ENCODE measurements at regions not wholly inside any gene's neighbourhood (a gene's known extent, or its start where the extent isn't known, plus 50 kb on each side); places are given as distances from the start of the nearest gene placed in this dataset.

DNA sequence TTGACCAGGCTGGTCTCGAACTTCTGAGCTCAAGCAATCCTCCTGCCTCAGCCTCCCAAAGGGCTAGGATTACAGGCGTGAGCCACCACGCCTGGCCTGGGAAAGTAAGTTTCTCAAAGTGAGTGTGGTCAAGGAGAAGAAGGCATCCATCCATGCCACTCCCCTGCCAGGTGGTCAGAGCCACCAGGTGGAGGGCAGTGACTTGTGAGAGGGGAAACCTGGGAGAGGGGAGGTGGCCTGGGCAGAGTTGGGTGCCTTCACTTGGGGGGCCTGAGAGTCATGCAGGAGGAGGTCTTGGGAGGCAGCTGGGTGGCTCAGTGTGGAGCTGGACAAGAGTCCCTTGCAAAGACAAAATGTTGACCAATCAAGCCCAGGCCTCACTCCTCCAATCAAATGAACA is 470.0 kb downstream of the MATN1 start:
- WGBS, 2 donors (ENCODE audit: low coverage in 1 of 2) = 80% methylated on average over 2 of the region's 3 CpGs; no CpG with 5 or more reads in 1 of the 2 donors
- Histone ChIP-seq H3K36me3 (no peaks in the 10 kb centered on the region), H3K27me3 (peaks cover 89% of the 10 kb centered on the region), H3K27ac (no peak overlapping the region), H3K4me3 (no peak overlapping the region), H3K4me1 (no peaks in the 10 kb centered on the region), H3K9me3 (no peaks in the 10 kb centered on the region)
- TF ChIP-seq POLR2AphosphoS5 (IDR thresholded peaks at IDR 0.05) (no peak), POLR2A (IDR thresholded peaks at IDR 0.05) (no peak), EP300 (IDR thresholded peaks at IDR 0.05) (no peak)
- TF ChIP-seq, protein P1, sequence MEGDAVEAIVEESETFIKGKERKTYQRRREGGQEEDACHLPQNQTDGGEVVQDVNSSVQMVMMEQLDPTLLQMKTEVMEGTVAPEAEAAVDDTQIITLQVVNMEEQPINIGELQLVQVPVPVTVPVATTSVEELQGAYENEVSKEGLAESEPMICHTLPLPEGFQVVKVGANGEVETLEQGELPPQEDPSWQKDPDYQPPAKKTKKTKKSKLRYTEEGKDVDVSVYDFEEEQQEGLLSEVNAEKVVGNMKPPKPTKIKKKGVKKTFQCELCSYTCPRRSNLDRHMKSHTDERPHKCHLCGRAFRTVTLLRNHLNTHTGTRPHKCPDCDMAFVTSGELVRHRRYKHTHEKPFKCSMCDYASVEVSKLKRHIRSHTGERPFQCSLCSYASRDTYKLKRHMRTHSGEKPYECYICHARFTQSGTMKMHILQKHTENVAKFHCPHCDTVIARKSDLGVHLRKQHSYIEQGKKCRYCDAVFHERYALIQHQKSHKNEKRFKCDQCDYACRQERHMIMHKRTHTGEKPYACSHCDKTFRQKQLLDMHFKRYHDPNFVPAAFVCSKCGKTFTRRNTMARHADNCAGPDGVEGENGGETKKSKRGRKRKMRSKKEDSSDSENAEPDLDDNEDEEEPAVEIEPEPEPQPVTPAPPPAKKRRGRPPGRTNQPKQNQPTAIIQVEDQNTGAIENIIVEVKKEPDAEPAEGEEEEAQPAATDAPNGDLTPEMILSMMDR (IDR thresholded peaks at IDR 0.05) = no peak
- ATAC-seq = no peak

DNA sequence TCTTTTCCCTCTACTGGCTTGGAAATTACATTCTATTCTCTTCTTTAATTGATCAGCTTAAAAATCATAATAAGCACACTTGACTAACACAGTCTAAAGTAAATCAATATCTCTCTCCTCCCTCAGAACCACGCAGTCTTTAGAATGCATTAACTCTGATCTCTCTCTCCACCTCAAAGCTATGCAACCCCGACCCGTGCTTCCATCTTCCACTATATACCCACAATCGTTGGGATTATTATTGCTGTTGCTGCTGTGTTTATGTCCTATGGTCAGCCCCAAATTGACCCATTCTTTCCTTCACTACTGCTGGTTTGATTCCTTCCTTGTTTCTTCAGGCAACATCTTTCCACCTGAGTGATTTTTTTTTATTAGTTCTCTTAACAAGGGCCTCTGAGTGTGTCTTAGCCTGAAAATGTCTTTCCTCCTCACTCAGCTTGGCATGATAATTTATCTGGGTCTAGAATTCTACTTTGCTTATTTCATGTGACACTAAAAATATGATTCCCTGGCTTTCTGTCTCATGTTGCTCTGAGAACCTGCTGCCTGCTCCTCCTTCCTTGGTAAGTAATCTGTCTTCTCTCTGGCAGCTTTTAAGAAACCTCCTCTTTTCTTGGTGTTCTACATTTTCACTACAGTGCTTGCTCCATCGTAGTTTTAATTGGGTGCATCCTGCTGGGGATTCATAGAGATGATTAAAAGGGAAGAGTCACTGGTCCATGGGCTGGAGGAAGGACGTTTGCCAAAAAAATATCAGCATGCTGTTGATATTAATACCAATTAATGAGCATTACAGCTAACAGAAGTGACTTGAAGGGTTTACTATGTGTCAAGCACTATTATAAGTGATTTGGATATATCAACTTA is 472.2 kb downstream of the MATN1 start:
- ATAC-seq = no peak
- peaks cover 89% of the 10 kb centered on the region for H3K27me3 ChIP-seq
- TF ChIP-seq, protein P1 (IDR thresholded peaks at IDR 0.05) = no peak
- no peak for TF ChIP-seq POLR2A (IDR thresholded peaks at IDR 0.05)
- TF ChIP-seq POLR2AphosphoS5 (IDR thresholded peaks at IDR 0.05) = no peak
- no peak for TF ChIP-seq EP300 (IDR thresholded peaks at IDR 0.05)
- 42 to 46% methylated on average over 6 of the region's 6 CpGs for WGBS, 2 donors (ENCODE audit: low coverage in 1 of 2)
- H3K4me1 ChIP-seq = no peaks in the 10 kb centered on the region
- no peak overlapping the region for H3K4me3 ChIP-seq
- no peak overlapping the region for H3K27ac ChIP-seq
- no peaks in the 10 kb centered on the region for H3K36me3 ChIP-seq
- H3K9me3 ChIP-seq = no peaks in the 10 kb centered on the region

DNA sequence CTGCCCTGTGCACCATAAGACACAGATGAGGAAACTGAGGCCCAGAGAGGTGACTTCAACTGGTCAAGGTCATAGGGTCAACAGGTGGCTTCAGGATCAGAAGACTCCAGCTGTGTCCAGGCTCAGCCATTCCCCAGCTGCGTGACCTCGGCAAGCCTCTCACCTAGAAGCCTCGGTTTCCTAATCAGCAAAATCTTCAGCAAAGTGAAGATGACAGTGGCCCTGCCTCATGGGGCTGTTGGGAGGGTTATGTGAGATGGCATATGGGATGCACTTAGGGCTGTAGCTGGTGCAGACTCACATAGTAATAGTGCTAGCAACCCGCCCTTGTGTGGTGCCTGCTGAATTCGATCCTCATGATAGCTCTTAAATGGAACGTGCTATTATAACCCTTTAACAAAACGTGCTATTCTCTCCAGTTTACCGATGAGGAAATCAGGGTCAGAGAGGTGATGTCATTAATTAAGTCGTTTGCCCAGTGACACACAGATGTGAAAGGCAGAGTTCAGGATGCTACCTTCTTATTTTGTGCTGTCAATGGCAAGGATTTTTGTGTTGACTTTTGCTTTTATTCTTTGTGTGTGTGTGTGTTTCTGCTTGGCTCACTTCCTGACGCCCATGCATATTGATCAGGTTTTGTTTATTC is 472.9 kb downstream of the MATN1 start:
- H3K4me1 ChIP-seq = no peaks in the 10 kb centered on the region
- TF ChIP-seq, protein P1 (IDR thresholded peaks at IDR 0.05) = no peak
- no peak for TF ChIP-seq EP300 (IDR thresholded peaks at IDR 0.05)
- H3K27me3 ChIP-seq = peaks cover 88% of the 10 kb centered on the region
- H3K36me3 ChIP-seq = no peaks in the 10 kb centered on the region
- no peak for ATAC-seq
- no peaks in the 10 kb centered on the region for H3K9me3 ChIP-seq
- WGBS, 2 donors (ENCODE audit: low coverage in 1 of 2) = 21 to 39% methylated on average over 5 to 7 of the region's 10 CpGs
- no peak overlapping the region for H3K27ac ChIP-seq
- no peak overlapping the region for H3K4me3 ChIP-seq

- ATAC-seq = no peak
- TF ChIP-seq, protein P1 (IDR thresholded peaks at IDR 0.05) = no peak
- TF ChIP-seq POLR2AphosphoS5 (IDR thresholded peaks at IDR 0.05) (no peak), EP300 (IDR thresholded peaks at IDR 0.05) (no peak), POLR2A (IDR thresholded peaks at IDR 0.05) (no peak)
- H3K27ac ChIP-seq = no peak overlapping the region
- no peaks in the 10 kb centered on the region for H3K4me1 ChIP-seq
- H3K9me3 ChIP-seq = no peaks in the 10 kb centered on the region
- H3K4me3 ChIP-seq = no peak overlapping the region
- WGBS, 2 donors (ENCODE audit: low coverage in 1 of 2) = 38 to 80% methylated on average over 1 to 5 of the region's 16 CpGs
- no peaks in the 10 kb centered on the region for H3K36me3 ChIP-seq
- peaks cover 88% of the 10 kb centered on the region for H3K27me3 ChIP-seq
Observed at GRCh38 chr1:30249446-30250337, 473.7 kb downstream of the MATN1 start.
